CD4-positive, alpha-beta memory T cell (primary cell): ENCODE measurements at regions not wholly inside any gene's neighbourhood (a gene's known extent, or its start where the extent isn't known, plus 50 kb on each side); places are given as distances from the start of the nearest gene placed in this dataset.

Source experiments
- CTCF ChIA-PET: fragments of 350-600 bp; sonication (Branson Sonifier 250); formaldehyde crosslinking; loops from one replicate; lab custom pipeline; 2021; ENCODE audit warnings: inconsistent platforms; ENCODE audit not compliant: partially characterized antibody; lab: Charles Lee
- POLR2A ChIA-PET: fragments of 350-600 bp; sonication (Branson Sonifier 250); formaldehyde crosslinking; loops from one replicate; lab custom pipeline; 2021; ENCODE audit not compliant: partially characterized antibody; lab: Charles Lee
- DNase-seq, 5 donors: peaks; one replicate each; pipeline versions ENCODE4 v3.0.0 to v3.0.0-alpha.2; 2020 to 2022; ENCODE audit warnings: mixed read lengths in 1 of 5
- H3K27ac ChIP-seq: one replicate; pipeline ENCODE4 v1.7.0; 2013; ENCODE audit warnings: low read depth, low read length
- H3K27me3 ChIP-seq: 2 replicates; pipeline ENCODE4 v1.7.0; 2013; ENCODE audit warnings: mild to moderate bottlenecking, low read length, moderate library complexity; ENCODE audit not compliant: insufficient read depth
- H3K36me3 ChIP-seq: 2 replicates; pipeline ENCODE4 v1.7.0; 2013; ENCODE audit warnings: mild to moderate bottlenecking, low read length, moderate library complexity; ENCODE audit not compliant: insufficient read depth
- H3K4me1 ChIP-seq: 2 replicates; pipeline ENCODE4 v1.7.0; 2013; ENCODE audit warnings: mild to moderate bottlenecking, low read length, moderate library complexity; ENCODE audit not compliant: insufficient read depth
- H3K4me3 ChIP-seq, 2 donors: one replicate each; pipeline ENCODE4 v1.7.0; 2013; ENCODE audit warnings: low read length in 2 of 2, mild to moderate bottlenecking in 1 of 2
- H3K9me3 ChIP-seq, 2 donors: one replicate each; pipeline ENCODE4 v1.7.0; 2013; ENCODE audit warnings: low read length in 2 of 2, control low read depth in 1 of 2; ENCODE audit not compliant: control insufficient read depth in 1 of 2
- H3K27ac Mint-ChIP-seq, 7 donors: one replicate each; pipeline ENCODE4 v1.8.0; 2020 to 2021; ENCODE audit warnings: mixed read lengths in 7 of 7, mild to moderate bottlenecking in 6 of 7, inconsistent platforms in 3 of 7, moderate library complexity in 3 of 7
- H3K27me3 Mint-ChIP-seq, 2 donors: one replicate each; pipeline ENCODE4 v1.8.0; 2020 to 2021; ENCODE audit warnings: mixed read lengths in 2 of 2
- H3K36me3 Mint-ChIP-seq, 2 donors: one replicate each; pipeline ENCODE4 v1.8.0; 2020 to 2021; ENCODE audit warnings: mixed read lengths in 2 of 2, inconsistent platforms in 1 of 2, mild to moderate bottlenecking in 1 of 2
- H3K4me1 Mint-ChIP-seq, 4 donors: one replicate each; pipeline ENCODE4 v1.8.0; 2020 to 2021; ENCODE audit warnings: mixed read lengths in 4 of 4, mild to moderate bottlenecking in 1 of 4
- H3K4me3 Mint-ChIP-seq, 8 donors: one replicate each; pipeline ENCODE4 v1.8.0; 2020 to 2021; ENCODE audit warnings: mixed read lengths in 8 of 8, mild to moderate bottlenecking in 7 of 8, moderate library complexity in 6 of 8, inconsistent platforms in 3 of 8
- H3K9me3 Mint-ChIP-seq, 8 donors: one replicate each; pipeline ENCODE4 v1.8.0; 2020 to 2021; ENCODE audit warnings: mixed read lengths in 8 of 8, mild to moderate bottlenecking in 5 of 8, inconsistent platforms in 3 of 8, moderate library complexity in 1 of 8
- intact Hi-C: fragments of 100-400 bp; cut with micrococcal nuclease; formaldehyde crosslinking; loops from one replicate; pipeline ENCODE4 v1.15.1; 2023

DNA sequence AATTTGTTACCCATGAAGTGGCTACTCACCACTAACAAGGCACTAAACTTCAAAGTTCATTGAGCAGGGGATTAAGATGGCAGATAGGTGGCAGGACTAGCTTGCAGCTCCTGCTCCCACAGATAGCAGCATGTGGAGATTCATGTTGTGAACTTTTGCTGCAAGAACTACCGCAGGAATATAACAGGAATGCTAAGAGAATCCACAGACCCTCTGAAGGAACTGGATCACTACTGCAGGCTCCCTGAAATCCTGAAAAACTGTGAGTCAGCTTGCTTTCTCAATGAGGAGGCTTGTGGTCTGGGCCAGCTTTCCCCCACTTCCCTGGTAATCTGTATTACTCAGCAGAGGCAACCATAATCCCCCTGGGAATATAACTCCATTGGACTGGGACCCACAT lies 118.5 kb upstream of the VCX2 start:
- no peaks in the 10 kb centered on the region for H3K36me3 ChIP-seq
- H3K4me1 ChIP-seq, result no peaks in the 10 kb centered on the region
- H3K4me1 Mint-ChIP-seq, result no peaks in the 10 kb centered on the region
- no peaks in the 10 kb centered on the region for H3K9me3 ChIP-seq
- ChIA-PET CTCF (no interaction called here), POLR2A (no interaction called here)
- no peaks in the 10 kb centered on the region for H3K27me3 Mint-ChIP-seq
- peaks cover 0 to 60% (median 32%) of the 10 kb centered on the region in 8 donors for H3K9me3 Mint-ChIP-seq
- intact Hi-C loops, result no loop called here
- no peak overlapping the region for H3K27ac ChIP-seq
- H3K4me3 ChIP-seq, result no peak overlapping the region
- no peak for DNase-seq
- H3K27ac Mint-ChIP-seq, result no peak overlapping the region
- no peaks in the 10 kb centered on the region for H3K36me3 Mint-ChIP-seq
- no peak overlapping the region for H3K4me3 Mint-ChIP-seq
- H3K27me3 ChIP-seq, result no peaks in the 10 kb centered on the region

DNA sequence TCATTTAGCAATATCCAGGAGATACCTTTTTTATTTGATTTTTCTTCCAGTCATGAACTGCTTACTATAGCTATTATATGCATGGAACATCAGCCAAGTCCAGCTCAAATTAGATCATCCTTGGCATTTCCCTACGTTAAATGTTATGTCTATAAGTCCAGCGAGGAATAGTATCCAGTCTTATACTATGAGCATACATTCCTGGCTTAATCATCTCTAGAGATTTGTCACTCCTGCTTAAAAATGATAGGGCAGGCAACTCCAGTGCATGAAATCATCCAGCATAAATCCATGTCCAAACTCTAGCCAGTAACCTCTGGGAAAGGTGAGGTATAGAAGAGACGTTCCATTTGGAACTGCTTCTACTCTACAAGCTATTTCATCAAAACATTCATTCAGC lies 126.7 kb upstream of the VCX2 start:
- no peaks in the 10 kb centered on the region for H3K9me3 ChIP-seq
- H3K36me3 ChIP-seq, result no peaks in the 10 kb centered on the region
- DNase-seq, result no peak
- intact Hi-C loops, result no loop called here
- H3K27me3 ChIP-seq, result no peaks in the 10 kb centered on the region
- ChIA-PET POLR2A (no interaction called here), CTCF (no interaction called here)
- H3K9me3 Mint-ChIP-seq, result peaks cover 0 to 60% (median 34%) of the 10 kb centered on the region in 8 donors
- H3K36me3 Mint-ChIP-seq, result no peaks in the 10 kb centered on the region
- no peak overlapping the region for H3K27ac Mint-ChIP-seq
- no peaks in the 10 kb centered on the region for H3K4me1 ChIP-seq
- no peak overlapping the region for H3K4me3 ChIP-seq
- no peak overlapping the region for H3K4me3 Mint-ChIP-seq
- no peaks in the 10 kb centered on the region for H3K27me3 Mint-ChIP-seq
- H3K27ac ChIP-seq, result no peak overlapping the region
- no peaks in the 10 kb centered on the region for H3K4me1 Mint-ChIP-seq

DNA sequence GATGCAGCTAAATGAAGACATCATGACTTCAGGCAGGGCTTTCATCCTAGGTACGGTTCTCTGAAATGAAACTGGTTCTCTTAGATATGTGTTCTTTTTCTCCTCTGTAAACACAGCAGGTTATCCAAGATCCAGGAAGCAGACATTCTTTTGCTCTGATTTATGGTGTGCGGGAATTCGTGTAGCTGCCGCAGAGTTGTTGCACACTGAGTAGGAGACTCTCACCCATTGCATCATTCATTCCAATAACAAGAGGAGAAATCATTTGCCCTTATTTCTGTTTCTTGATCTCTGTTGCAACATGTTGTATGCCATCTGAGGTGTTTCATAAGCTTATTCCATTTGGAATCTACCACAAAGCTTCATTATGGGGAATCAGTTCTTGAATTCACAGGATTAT lies 133.6 kb upstream of the VCX2 start:
- H3K4me3 Mint-ChIP-seq, result no peak overlapping the region
- peaks cover 0 to 3% of the 10 kb centered on the region in 2 donors for H3K36me3 Mint-ChIP-seq
- ChIA-PET CTCF (no interaction called here), POLR2A (no interaction called here)
- no peaks in the 10 kb centered on the region for H3K36me3 ChIP-seq
- no peak for DNase-seq
- no peaks in the 10 kb centered on the region for H3K27me3 ChIP-seq
- intact Hi-C loops, result no loop called here
- no peak overlapping the region for H3K27ac ChIP-seq
- H3K4me1 Mint-ChIP-seq, result no peaks in the 10 kb centered on the region
- peaks cover 0 to 68% (median 32%) of the 10 kb centered on the region in 8 donors for H3K9me3 Mint-ChIP-seq
- H3K4me1 ChIP-seq, result no peaks in the 10 kb centered on the region
- H3K4me3 ChIP-seq, result no peak overlapping the region
- H3K27ac Mint-ChIP-seq, result no peak overlapping the region
- H3K9me3 ChIP-seq, result no peaks in the 10 kb centered on the region
- H3K27me3 Mint-ChIP-seq, result no peaks in the 10 kb centered on the region

GRCh38 chrX:8305350-8305749 lies 134.3 kb upstream of the VCX2 start:
- intact Hi-C loops, result no loop called here
- H3K4me3 Mint-ChIP-seq, result no peak overlapping the region
- peaks cover 0 to 3% of the 10 kb centered on the region in 2 donors for H3K36me3 Mint-ChIP-seq
- no peak overlapping the region for H3K4me3 ChIP-seq
- H3K4me1 ChIP-seq, result no peaks in the 10 kb centered on the region
- DNase-seq, result no peak
- ChIA-PET CTCF (no interaction called here), POLR2A (no interaction called here)
- H3K9me3 Mint-ChIP-seq, result peaks cover 0 to 69% (median 36%) of the 10 kb centered on the region in 8 donors
- H3K27ac ChIP-seq, result no peak overlapping the region
- H3K27me3 Mint-ChIP-seq, result no peaks in the 10 kb centered on the region
- H3K9me3 ChIP-seq, result no peaks in the 10 kb centered on the region
- no peak overlapping the region for H3K27ac Mint-ChIP-seq
- H3K27me3 ChIP-seq, result no peaks in the 10 kb centered on the region
- no peaks in the 10 kb centered on the region for H3K4me1 Mint-ChIP-seq
- no peaks in the 10 kb centered on the region for H3K36me3 ChIP-seq

DNA sequence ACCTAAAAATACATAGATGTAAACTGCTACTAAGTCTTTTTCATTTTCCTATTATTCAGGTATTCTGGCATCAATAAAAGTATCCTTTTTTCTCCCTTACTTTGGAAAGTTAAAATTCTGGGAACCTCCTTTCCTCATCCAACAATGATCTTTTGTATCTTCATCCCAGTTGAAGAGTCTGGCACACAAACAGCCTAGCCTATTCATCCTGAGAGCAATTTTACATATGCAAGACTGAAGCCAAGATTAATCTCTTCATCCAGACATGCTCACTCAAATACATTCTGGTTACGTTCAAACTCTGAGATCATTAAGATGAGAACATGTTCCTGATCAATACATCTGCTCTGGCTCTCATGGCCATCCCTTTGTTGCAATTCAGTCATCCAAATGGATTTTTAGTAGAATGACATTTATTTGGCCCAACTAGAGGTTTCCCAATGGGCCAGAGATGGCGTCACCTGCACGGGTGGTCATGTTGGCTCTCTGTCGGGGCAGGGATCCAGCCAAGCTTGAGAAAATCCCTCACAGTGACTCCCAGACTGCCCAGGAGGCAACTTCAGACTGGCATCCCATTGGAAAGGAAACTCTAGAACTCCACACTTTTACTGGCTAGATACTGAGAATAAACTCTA lies 135.3 kb upstream of the VCX2 start:
- ChIA-PET CTCF (no interaction called here), POLR2A (no interaction called here)
- intact Hi-C loops, result no loop called here
- Histone ChIP-seq H3K4me3 (no peak overlapping the region), H3K4me1 (no peaks in the 10 kb centered on the region), H3K36me3 (no peaks in the 10 kb centered on the region), H3K27ac (no peak overlapping the region), H3K9me3 (no peaks in the 10 kb centered on the region), H3K27me3 (no peaks in the 10 kb centered on the region)
- Mint-ChIP-seq H3K9me3 (peaks cover 0 to 67% (median 35%) of the 10 kb centered on the region in 8 donors), H3K4me1 (no peaks in the 10 kb centered on the region), H3K36me3 (peaks cover 0 to 3% of the 10 kb centered on the region in 2 donors), H3K27ac (no peak overlapping the region), H3K4me3 (no peak overlapping the region), H3K27me3 (no peaks in the 10 kb centered on the region)
- DNase-seq, result no peak

DNA sequence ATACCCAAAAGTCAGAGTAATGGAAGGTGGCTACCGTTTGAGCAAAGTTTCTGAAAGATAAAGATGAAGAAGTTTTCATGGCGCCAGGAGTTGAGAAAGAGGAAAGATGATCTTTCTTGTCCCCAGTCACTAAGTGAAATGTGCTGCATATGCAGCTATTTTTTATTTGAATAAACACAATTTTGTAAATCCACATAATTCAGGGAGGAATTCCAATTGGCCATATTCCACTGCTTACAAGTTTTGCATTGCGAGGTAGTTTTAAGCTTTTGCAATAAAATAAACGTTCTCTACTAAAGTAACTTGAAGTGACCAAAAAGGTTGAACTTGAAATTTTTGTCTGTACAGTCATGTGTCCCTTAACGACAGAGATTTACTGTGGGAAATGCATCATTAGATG lies 139.3 kb upstream of the VCX2 start:
- Mint-ChIP-seq H3K4me1 (no peaks in the 10 kb centered on the region), H3K27me3 (no peaks in the 10 kb centered on the region), H3K27ac (no peak overlapping the region), H3K4me3 (no peak overlapping the region), H3K9me3 (peaks cover 0 to 59% (median 35%) of the 10 kb centered on the region in 8 donors), H3K36me3 (no peaks in the 10 kb centered on the region)
- Histone ChIP-seq H3K4me3 (no peak overlapping the region), H3K36me3 (no peaks in the 10 kb centered on the region), H3K27ac (no peak overlapping the region), H3K27me3 (no peaks in the 10 kb centered on the region), H3K4me1 (no peaks in the 10 kb centered on the region), H3K9me3 (no peaks in the 10 kb centered on the region)
- no peak for DNase-seq
- intact Hi-C loops, result no loop called here
- POLR2A ChIA-PET, result no interaction called here
- CTCF ChIA-PET, result no interaction called here

DNA sequence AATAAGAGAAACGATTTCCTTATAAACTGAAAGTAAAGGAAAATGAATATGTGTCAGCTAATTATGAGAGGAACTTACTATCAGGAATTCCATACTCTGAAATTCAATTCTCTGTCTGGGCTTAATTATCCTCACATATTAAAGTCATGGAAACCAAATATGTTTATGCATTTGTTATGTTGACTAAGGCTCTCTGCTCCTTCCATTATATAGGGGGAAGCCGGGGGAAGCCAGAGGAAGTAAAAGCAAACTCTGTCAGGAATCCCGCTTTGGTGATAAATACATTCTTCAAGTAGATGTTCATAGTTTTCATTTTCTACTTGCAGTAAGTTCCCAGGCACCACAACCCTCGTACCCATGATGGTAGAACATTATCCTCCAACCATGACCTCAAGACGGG lies 142.8 kb upstream of the VCX2 start:
- Mint-ChIP-seq H3K27me3 (no peaks in the 10 kb centered on the region), H3K9me3 (peaks cover 0 to 41% (median 24%) of the 10 kb centered on the region in 8 donors), H3K27ac (no peak overlapping the region), H3K4me1 (no peaks in the 10 kb centered on the region), H3K36me3 (no peaks in the 10 kb centered on the region), H3K4me3 (no peak overlapping the region)
- no peak overlapping the region for H3K27ac ChIP-seq
- intact Hi-C loops, result no loop called here
- H3K9me3 ChIP-seq, result no peaks in the 10 kb centered on the region
- H3K4me3 ChIP-seq, result no peak overlapping the region
- DNase-seq, result no peak
- no peaks in the 10 kb centered on the region for H3K4me1 ChIP-seq
- no peaks in the 10 kb centered on the region for H3K27me3 ChIP-seq
- POLR2A ChIA-PET, result no interaction called here
- CTCF ChIA-PET, result no interaction called here
- H3K36me3 ChIP-seq, result no peaks in the 10 kb centered on the region

DNA sequence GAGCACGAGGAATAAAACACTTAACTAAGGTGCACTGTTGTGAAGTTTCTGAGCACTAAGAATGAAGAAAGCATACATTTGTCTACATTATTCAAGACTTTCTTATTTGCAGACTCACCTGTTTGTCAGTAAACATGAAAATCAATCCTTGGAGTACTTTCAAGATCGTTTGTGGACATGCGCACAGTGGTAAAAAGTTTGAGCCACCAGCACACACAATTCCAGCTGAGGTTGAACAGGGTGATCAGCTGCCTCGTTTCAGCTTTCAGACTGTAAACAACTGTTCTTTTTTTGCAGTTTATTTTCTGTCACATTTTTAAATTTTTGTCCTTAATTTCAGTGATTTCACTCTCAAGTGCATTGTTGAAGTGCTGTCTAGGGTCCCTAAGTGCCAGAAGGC lies 143.8 kb upstream of the VCX2 start:
- H3K36me3 ChIP-seq, result no peaks in the 10 kb centered on the region
- no peak for DNase-seq
- H3K4me3 ChIP-seq, result no peak overlapping the region
- ChIA-PET CTCF (no interaction called here), POLR2A (no interaction called here)
- Mint-ChIP-seq H3K4me1 (no peaks in the 10 kb centered on the region), H3K27me3 (no peaks in the 10 kb centered on the region), H3K36me3 (no peaks in the 10 kb centered on the region), H3K4me3 (no peak overlapping the region), H3K9me3 (peaks cover 0 to 41% (median 26%) of the 10 kb centered on the region in 8 donors), H3K27ac (no peak overlapping the region)
- H3K4me1 ChIP-seq, result no peaks in the 10 kb centered on the region
- intact Hi-C loops, result no loop called here
- H3K27ac ChIP-seq, result no peak overlapping the region
- no peaks in the 10 kb centered on the region for H3K9me3 ChIP-seq
- H3K27me3 ChIP-seq, result no peaks in the 10 kb centered on the region
